ENCODE measurements at regions not wholly inside any gene's neighbourhood (a gene's known extent, or its start where the extent isn't known, plus 50 kb on each side); places are given as distances from the start of the nearest gene placed in this dataset.

- Histone ChIP-seq H3K27ac (ENCODE audit: insufficient read depth, low read length) (no peak overlapping the region), H3K36me3 (ENCODE audit: control insufficient read depth, insufficient read depth, low read length) (no peaks in the 10 kb centered on the region), H3K14ac (replicated peaks; ENCODE audit: low read depth, low read length) (no peak overlapping the region), H2BK15ac (ENCODE audit: low read depth, low read length) (no peak overlapping the region), H2AFZ (replicated peaks; ENCODE audit: low read length, poor library complexity) (no peak overlapping the region), H4K8ac (ENCODE audit: low read depth in 2 of 2, low read length in 2 of 2) (no peak overlapping the region), H3K18ac (ENCODE audit: low read depth, low read length) (no peak overlapping the region), H2AK9ac (replicated peaks; ENCODE audit: low read depth, low read length, poor library complexity) (no peak overlapping the region), H4K91ac (ENCODE audit: insufficient read depth, low read depth, low read length) (no peak overlapping the region), H4K5ac (ENCODE audit: low read depth, low read length) (no peak overlapping the region), H3K79me1 (ENCODE audit: low read depth in 1 of 2, low read length in 2 of 2) (no peaks in the 10 kb centered on the region), H3K27me3 (ENCODE audit: control insufficient read depth, insufficient read depth, low read length) (no peaks in the 10 kb centered on the region), H2BK120ac (ENCODE audit: low read depth, low read length) (no peak overlapping the region), H4K20me1 (ENCODE audit: insufficient read depth, low read length) (no peaks in the 10 kb centered on the region), H3K9me3 (ENCODE audit: control insufficient read depth, insufficient read depth, low read length) (peaks cover 5% of the 10 kb centered on the region), H3K56ac (ENCODE audit: extremely low read depth, insufficient read depth, low read length) (no peak overlapping the region), H3K23ac (ENCODE audit: low read depth, low read length) (no peak overlapping the region), H3K4me2 (ENCODE audit: low read depth, low read length) (no peak overlapping the region), H3K9me1 (ENCODE audit: insufficient read depth, low read length) (no peaks in the 10 kb centered on the region), H2BK20ac (ENCODE audit: low read depth, low read length) (no peak overlapping the region), H3K9ac (ENCODE audit: low read depth, low read length) (no peak overlapping the region), H2BK5ac (ENCODE audit: low read depth, low read length, poor library complexity, severe bottlenecking) (no peak overlapping the region), H2AK5ac (ENCODE audit: low read depth, low read length) (no peak overlapping the region), H3K4ac (ENCODE audit: low read depth, low read length) (no peak overlapping the region), H3K4me1 (ENCODE audit: control insufficient read depth, insufficient read depth, low read length) (no peaks in the 10 kb centered on the region), H3K4me3 (ENCODE audit: insufficient read depth, low read depth, low read length) (no peak overlapping the region)
- 40% methylated on average over 1 of the region's 6 CpGs; no CpG with 5 or more reads in 1 of the 2 experiments for WGBS, 2 experiments (ENCODE audit: extremely low coverage in 2 of 2, insufficient read length in 1 of 2)
- no peak for ATAC-seq (ENCODE audit: low read depth)
- intact Hi-C loops (cut with micrococcal nuclease) (no loop called here), in situ Hi-C loops (cut with MboI; ENCODE audit: low sequenced_read_pairs) (no loop called here), dilution Hi-C loops (cut with HindIII; ENCODE audit: low sequenced_read_pairs, unreplicated experiment) (no loop called here)
- TF ChIP-seq MAZ (IDR thresholded peaks at IDR 0.05; ENCODE audit: borderline replicate concordance, low read depth, low read length), result no peak
- TF ChIP-seq CHD1 (IDR thresholded peaks at IDR 0.05; ENCODE audit: low read depth, low read length), result no peak
- no peak for TF ChIP-seq RCOR1 (IDR thresholded peaks at IDR 0.05; ENCODE audit: insufficient replicate concordance, low read length)
- no peak for TF ChIP-seq FOS (IDR thresholded peaks at IDR 0.05; ENCODE audit: low read depth, low read length)
- no peak for TF ChIP-seq CEBPB (IDR thresholded peaks at IDR 0.05; ENCODE audit: low read depth, low read length)
- no peak for TF ChIP-seq POLR2A (IDR thresholded peaks at IDR 0.05; ENCODE audit: low read depth, low read length)
- no peak for TF ChIP-seq BHLHE40 (IDR thresholded peaks at IDR 0.05; ENCODE audit: low read depth, low read length)
- no peak for TF ChIP-seq ELK1 (IDR thresholded peaks at IDR 0.05; ENCODE audit: borderline replicate concordance, low read depth, low read length)
- TF ChIP-seq MXI1 (IDR thresholded peaks at IDR 0.05; ENCODE audit: borderline replicate concordance, low read depth, low read length), result no peak
- no peak for TF ChIP-seq NFE2L2 (IDR thresholded peaks at IDR 0.05; ENCODE audit: low read depth, low read length)
- TF ChIP-seq USF2 (IDR thresholded peaks at IDR 0.05; ENCODE audit: low read depth, low read length), result no peak
- no peak for TF ChIP-seq RAD21 (IDR thresholded peaks at IDR 0.05; ENCODE audit: low read length)
- CTCF ChIA-PET, result no interaction called here
- POLR2A ChIA-PET (ENCODE audit: unreplicated experiment), result no interaction called here
- DNase-seq, result no peak
- BruUV-seq (replicated peaks), result no TSS peak
Observed at GRCh38 chr6:164377348-164377918, 932.0 kb downstream of the C6orf118 start.

Measured in IMR-90 (cell line).